ENCODE measurements at regions not wholly inside any gene's neighbourhood (a gene's known extent, or its start where the extent isn't known, plus 50 kb on each side); places are given as distances from the start of the nearest gene placed in this dataset.

DNA sequence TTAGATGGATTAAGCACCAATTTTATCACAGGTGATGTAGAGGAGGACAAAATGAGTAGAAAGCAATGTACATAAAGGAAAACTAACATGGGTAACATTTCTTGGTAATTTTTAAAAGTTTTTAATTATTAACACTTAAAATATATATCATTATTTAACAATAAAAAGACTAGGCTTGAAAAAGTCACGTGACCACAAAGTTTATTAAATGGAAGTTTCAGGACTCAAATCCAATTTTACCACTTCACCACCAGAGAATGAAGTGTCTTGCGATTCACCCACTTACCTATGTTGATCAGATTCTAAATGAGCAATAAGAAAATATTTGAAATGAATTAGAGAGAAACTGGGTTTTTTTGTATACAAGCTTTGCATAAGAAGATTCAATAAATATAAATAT, 721.3 kb downstream of the GBE1 start:
- no peak for TF ChIP-seq POLR2A (IDR thresholded peaks at IDR 0.05; ENCODE audit: low read depth, low read length)
- no peak for TF ChIP-seq POLR2AphosphoS5 (IDR thresholded peaks at IDR 0.05; ENCODE audit: low read depth, low read length)
- TF ChIP-seq TAF1 (IDR thresholded peaks at IDR 0.05; ENCODE audit: borderline replicate concordance, low read depth, low read length), result no peak
